ENCODE measurements at regions not wholly inside any gene's neighbourhood (a gene's known extent, or its start where the extent isn't known, plus 50 kb on each side); places are given as distances from the start of the nearest gene placed in this dataset. TPM values are rescaled to one million over a fixed set of nuclear protein-coding genes. Genes with fewer than 3 reads are reported as not detected.

DNA sequence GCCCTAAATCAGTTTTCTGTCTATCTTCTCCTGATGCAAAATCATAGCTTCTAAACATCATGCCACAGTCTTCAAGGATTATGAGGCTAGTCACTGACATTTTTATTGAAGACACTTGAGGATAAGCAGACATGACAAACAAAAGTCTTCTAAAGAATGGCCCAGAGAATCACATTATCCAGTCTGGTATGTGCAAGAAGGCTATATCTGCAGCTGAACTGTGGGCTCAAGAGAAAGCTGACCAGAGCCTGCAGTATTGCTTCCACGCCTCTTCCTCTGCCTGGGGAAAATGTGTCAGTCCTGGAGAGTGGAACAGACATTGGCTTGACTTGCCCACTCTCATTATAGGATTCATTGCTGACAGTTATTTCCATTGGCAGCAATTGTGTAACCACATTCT lies 553.5 kb downstream of the SPOCK3 start:
- TF ChIP-seq CTCF (IDR thresholded peaks at IDR 0.05; ENCODE audit: insufficient read depth, low read depth, low read length) = no peak
- no peak for DNase-seq (ENCODE audit: low read depth)
- no peak overlapping the region for H3K4me3 ChIP-seq (ENCODE audit: low read depth, low read length)

- DNase-seq (ENCODE audit: low read depth) = no peak
- no peak for TF ChIP-seq CTCF (IDR thresholded peaks at IDR 0.05; ENCODE audit: insufficient read depth, low read depth, low read length)
- H3K4me3 ChIP-seq (ENCODE audit: low read depth, low read length) = no peak overlapping the region
These were observed 552.1 kb downstream of the SPOCK3 start for GRCh38 chr4:166682200-166682599.

Small RNAs in the stretch of these regions (small RNA-seq; reads per million reads assigned to genes)
- not detected for gene RF00019
